ENCODE measurements at regions not wholly inside any gene's neighbourhood (a gene's known extent, or its start where the extent isn't known, plus 50 kb on each side); places are given as distances from the start of the nearest gene placed in this dataset.

GRCh38 chr5:3361811-3362605, 233.6 kb upstream of the IRX1 start:
- TF ChIP-seq TARDBP (IDR thresholded peaks at IDR 0.05) = no peak
- no peak for TF ChIP-seq FOXA1 (IDR thresholded peaks at IDR 0.05)
- no peak for TF ChIP-seq FOXM1 (IDR thresholded peaks at IDR 0.05; ENCODE audit: borderline replicate concordance)
- no peak for TF ChIP-seq SP1 (IDR thresholded peaks at IDR 0.05)
- no peak for TF ChIP-seq FOXK2 (IDR thresholded peaks at IDR 0.05)
- TF ChIP-seq ELF4 (IDR thresholded peaks at IDR 0.05) = no peak
- TF ChIP-seq PKNOX1 (IDR thresholded peaks at IDR 0.05) = no peak
- TF ChIP-seq LEF1 (IDR thresholded peaks at IDR 0.05; ENCODE audit: borderline replicate concordance) = no peak
- TF ChIP-seq ZNF384 (IDR thresholded peaks at IDR 0.05) = no peak
- no peak for TF ChIP-seq BHLHE40 (IDR thresholded peaks at IDR 0.05; ENCODE audit: borderline replicate concordance)

All from HEK293T (cell line).